Prostate gland (tissue), 2 donors: ENCODE measurements at regions not wholly inside any gene's neighbourhood (a gene's known extent, or its start where the extent isn't known, plus 50 kb on each side); places are given as distances from the start of the nearest gene placed in this dataset.

Source experiments
- DNase-seq: peaks from one replicate; pipeline ENCODE4 v3.0.0-alpha.2; 2019; ENCODE audit warnings: low spot score
- H3K27ac ChIP-seq, 2 donors: fragments of 200-600 bp; sonication (generic); 2 replicates each; pipeline ENCODE4 v1.5.1; 2017 to 2019
- H3K27me3 ChIP-seq: fragments of 200-600 bp; sonication (generic); replicated peaks from 2 replicates; pipeline ENCODE4 v1.5.1; 2019; ENCODE audit not compliant: insufficient read depth
- H3K36me3 ChIP-seq, 2 donors: fragments of 200-600 bp; sonication (generic); 1 replicate in 1 of 2; 2 replicates in 1 of 2; pipeline versions ENCODE4 v1.5.1 to v1.8.1; 2017 to 2019
- H3K4me1 ChIP-seq: fragments of 200-600 bp; sonication (generic); replicated peaks from 2 replicates; pipeline ENCODE4 v1.5.1; 2019
- H3K4me3 ChIP-seq, 2 donors: fragments of 200-600 bp; sonication (generic); 2 replicates each; pipeline ENCODE4 v1.5.1; 2017 to 2019
- H3K9me3 ChIP-seq: fragments of 200-600 bp; sonication (generic); 2 replicates; pipeline ENCODE4 v1.5.1; 2017
- CTCF ChIP-seq, 4 experiments: fragments of 200-600 bp in 2 of 4; fragments of 450-650 bp in 2 of 4; sonication (generic) in 2 of 4; IDR thresholded peaks; 1 replicate in 3 of 4; 2 replicates in 1 of 4; pipeline ENCODE4 v1.5.1; 2016 to 2019; ENCODE audit warnings: antibody characterized with exemption in 4 of 4, mild to moderate bottlenecking in 2 of 4, moderate library complexity in 2 of 4
- POLR2A ChIP-seq: fragments of 450-650 bp; IDR thresholded peaks from one replicate; pipeline ENCODE4 v1.6.1; 2016; ENCODE audit warnings: antibody characterized with exemption, mild to moderate bottlenecking
- POLR2AphosphoS5 ChIP-seq: sonication (generic); formaldehyde crosslinking; IDR thresholded peaks from one replicate; pipeline ENCODE4 v1.6.1; 2017; ENCODE audit warnings: antibody characterized with exemption
- WGBS: methylation state at CpG from one replicate; pipeline ENCODE4 v1.1.5; 2018; 5-methylcytosine and 5-hydroxymethylcytosine counted together
- intact Hi-C: fragments of 100-400 bp; cut with DNase I; formaldehyde crosslinking; loops from one replicate; pipeline ENCODE4 v1.14.2; 2022

DNA sequence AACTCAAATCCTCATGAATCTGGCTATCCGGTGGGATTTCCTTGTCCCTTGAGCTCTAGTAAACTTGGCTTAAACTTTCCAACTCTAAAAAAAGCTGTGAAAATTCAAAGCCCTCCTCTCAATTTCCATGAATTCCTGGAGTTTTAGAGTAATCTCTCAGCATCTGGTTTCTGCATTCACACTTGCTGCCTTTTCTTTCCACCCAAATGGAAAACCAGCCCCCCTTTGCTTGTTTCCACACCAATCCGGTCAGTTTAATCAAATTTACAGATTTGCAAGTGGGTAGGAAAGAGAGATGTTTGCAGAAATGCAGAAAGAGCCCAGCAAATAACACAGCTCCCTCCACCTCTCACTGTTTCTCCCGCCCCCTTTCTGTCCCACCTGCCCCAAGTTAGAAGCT lies 91.1 kb downstream of the ENC1 start:
- Histone ChIP-seq H3K36me3 (no peaks in the 10 kb centered on the region), H3K4me3 (no peak overlapping the region), H3K9me3 (no peaks in the 10 kb centered on the region), H3K27me3 (no peaks in the 10 kb centered on the region), H3K27ac (no peak overlapping the region), H3K4me1 (no peaks in the 10 kb centered on the region)
- TF ChIP-seq POLR2A (no peak), CTCF (IDR thresholded peaks at IDR 0.05) (no peak), POLR2AphosphoS5 (no peak)
- intact Hi-C loops = no loop called here
- no peak for DNase-seq
- 80% methylated on average over 3 of the region's 3 CpGs for WGBS

DNA sequence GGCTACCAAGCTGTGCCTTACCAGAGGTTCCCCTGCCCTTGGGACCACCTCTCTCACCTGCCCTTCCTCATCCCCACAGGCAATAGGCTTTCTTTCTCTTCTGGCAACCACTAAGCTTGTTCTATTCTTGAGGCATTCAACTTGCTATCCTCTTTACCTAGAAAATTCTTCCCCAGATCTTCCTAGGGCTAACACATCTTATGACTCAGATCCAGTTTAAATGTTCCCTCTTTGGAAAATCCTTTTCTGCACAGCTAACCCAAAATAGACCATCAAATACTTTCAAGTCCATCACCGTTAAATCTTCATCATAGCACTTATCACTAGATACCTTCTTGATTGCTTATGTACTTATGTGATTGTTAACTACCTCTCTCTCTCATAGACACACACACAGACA lies 93.7 kb downstream of the ENC1 start:
- Histone ChIP-seq H3K4me3 (no peak overlapping the region), H3K9me3 (no peaks in the 10 kb centered on the region), H3K27me3 (no peaks in the 10 kb centered on the region), H3K4me1 (no peaks in the 10 kb centered on the region), H3K27ac (no peak overlapping the region), H3K36me3 (no peaks in the 10 kb centered on the region)
- no peak for DNase-seq
- 95% methylated on average over 1 of the region's 1 CpG for WGBS
- intact Hi-C loops = no loop called here
- TF ChIP-seq POLR2AphosphoS5 (no peak), CTCF (IDR thresholded peaks at IDR 0.05) (no peak)

GRCh38 chr5:74544811-74545210 lies 95.7 kb downstream of the ENC1 start:
- Histone ChIP-seq H3K36me3 (no peaks in the 10 kb centered on the region), H3K27me3 (no peaks in the 10 kb centered on the region), H3K4me3 (no peak overlapping the region), H3K9me3 (no peaks in the 10 kb centered on the region), H3K27ac (no peak overlapping the region), H3K4me1 (no peaks in the 10 kb centered on the region)
- no peak for DNase-seq
- 96% methylated on average over 2 of the region's 2 CpGs for WGBS
- TF ChIP-seq CTCF (IDR thresholded peaks at IDR 0.05) (no peak), POLR2AphosphoS5 (no peak), POLR2A (no peak)
- intact Hi-C loops = no loop called here

DNA sequence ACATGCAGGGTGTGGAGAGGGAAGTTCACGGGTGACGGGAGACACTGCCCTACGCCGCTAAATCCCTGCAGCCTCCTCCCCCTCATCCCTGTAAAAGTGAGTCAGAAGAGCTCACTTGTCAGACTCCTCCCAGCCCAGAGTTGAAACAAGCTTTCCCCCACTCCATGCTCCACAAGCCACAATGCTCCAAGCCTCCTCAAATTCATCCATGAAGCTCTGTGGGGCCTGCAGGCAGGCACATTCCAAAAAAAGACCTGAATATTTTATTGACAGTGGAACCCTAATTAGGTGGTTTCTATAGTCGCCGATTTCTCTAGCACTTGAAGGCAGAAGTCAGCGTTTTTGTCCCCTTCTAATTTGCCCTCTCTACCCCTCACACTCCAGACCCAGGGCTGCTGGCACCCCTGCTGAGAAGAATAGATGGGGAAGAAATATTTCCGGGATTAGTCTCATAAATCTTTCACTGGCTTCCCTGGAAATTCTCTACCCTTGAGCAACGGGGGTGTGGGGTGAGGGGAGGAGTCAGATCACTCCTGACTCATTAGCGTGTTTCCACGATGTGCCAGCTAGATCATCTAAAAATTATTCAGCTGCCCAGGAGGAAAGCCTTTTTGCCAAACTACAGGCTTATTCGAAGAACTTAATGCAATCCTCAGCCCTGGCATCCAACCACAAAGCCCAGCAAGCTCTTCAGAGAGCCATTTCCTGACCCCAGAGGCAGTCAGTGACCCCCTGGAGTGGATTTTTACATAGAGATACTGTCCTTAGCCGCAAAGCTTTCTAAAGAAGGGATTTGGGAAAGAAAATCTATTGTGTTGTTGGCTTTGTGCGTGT lies 97.1 kb downstream of the ENC1 start:
- H3K9me3 ChIP-seq = no peaks in the 10 kb centered on the region
- TF ChIP-seq POLR2A (no peak), POLR2AphosphoS5 (no peak)
- H3K36me3 ChIP-seq = no peaks in the 10 kb centered on the region
- peak; percentile 13 for DNase-seq
- H3K27ac ChIP-seq = no peak overlapping the region
- H3K4me3 ChIP-seq = no peak overlapping the region
- no peaks in the 10 kb centered on the region for H3K4me1 ChIP-seq
- H3K27me3 ChIP-seq = no peaks in the 10 kb centered on the region
- WGBS = 33% methylated on average over 14 of the region's 14 CpGs
- intact Hi-C loops = no loop called here

DNA sequence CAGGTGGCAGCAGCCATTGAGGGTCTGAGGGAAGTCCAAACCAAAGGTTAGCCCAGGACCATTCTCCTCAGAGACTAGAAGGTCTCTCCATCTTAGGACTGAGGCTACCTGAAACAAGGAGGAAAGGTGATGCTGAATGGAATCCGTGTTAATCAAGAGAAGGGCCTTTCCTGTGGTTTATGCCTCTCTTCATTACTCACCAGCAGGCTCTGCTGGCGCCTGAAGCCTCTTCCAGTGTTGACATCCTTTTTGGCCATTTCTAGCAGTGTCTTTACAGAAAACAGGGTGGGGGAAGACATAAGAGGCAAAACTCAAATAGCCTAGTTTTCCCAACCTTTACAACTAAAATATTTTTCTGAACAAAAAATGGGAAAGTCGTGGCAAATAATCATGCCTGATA lies 98.0 kb downstream of the ENC1 start:
- no peak overlapping the region for H3K27ac ChIP-seq
- 89% methylated on average over 3 of the region's 3 CpGs for WGBS
- intact Hi-C loops = no loop called here

More for the DNA sequence above, 98.0 kb downstream of the ENC1 start:
- no peak for TF ChIP-seq CTCF (IDR thresholded peaks at IDR 0.05)
- Histone ChIP-seq H3K4me3 (no peak overlapping the region), H3K4me1 (no peaks in the 10 kb centered on the region), H3K36me3 (no peaks in the 10 kb centered on the region), H3K27me3 (no peaks in the 10 kb centered on the region), H3K9me3 (no peaks in the 10 kb centered on the region)
- DNase-seq = no peak
